ENCODE measurements at regions not wholly inside any gene's neighbourhood (a gene's known extent, or its start where the extent isn't known, plus 50 kb on each side); places are given as distances from the start of the nearest gene placed in this dataset.

DNA sequence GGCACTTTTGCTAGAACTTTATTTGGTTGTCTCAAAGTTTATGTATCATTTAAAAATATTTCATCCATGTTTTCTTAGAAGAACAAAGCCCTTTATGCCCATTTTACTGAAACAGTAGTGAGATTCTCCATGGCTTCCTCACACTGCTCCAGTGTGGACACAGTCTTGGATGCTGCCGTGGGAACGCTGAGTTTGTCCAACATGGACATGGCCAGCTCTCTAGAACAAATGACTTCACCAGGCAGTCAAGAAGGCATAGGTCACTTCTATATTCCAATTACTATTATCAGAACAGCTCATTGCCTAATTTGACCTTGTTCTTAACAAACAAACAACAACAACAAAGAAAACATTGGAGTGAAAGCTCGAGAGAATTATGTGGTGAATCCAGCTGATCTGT lies 414.1 kb upstream of the ID2 start:
- H3K36me3 ChIP-seq (ENCODE audit: control insufficient read depth, low read length), result no peaks in the 10 kb centered on the region
- H3K79me2 ChIP-seq (ENCODE audit: control insufficient read depth, low read length), result no peaks in the 10 kb centered on the region
- no peaks in the 10 kb centered on the region for H4K20me1 ChIP-seq (ENCODE audit: control insufficient read depth, insufficient read depth, low read depth, low read length)
- H3K27me3 ChIP-seq (ENCODE audit: control insufficient read depth, low read length), result no peaks in the 10 kb centered on the region
- no peaks in the 10 kb centered on the region for H3K9me3 ChIP-seq (ENCODE audit: control insufficient read depth, insufficient read depth, low read length)
- peaks cover 15% of the 10 kb centered on the region for H3K4me1 ChIP-seq (ENCODE audit: control insufficient read depth, low read length)
- no peak overlapping the region for H3K4me2 ChIP-seq (ENCODE audit: low read length)
- H3F3A ChIP-seq (ENCODE audit: control insufficient read depth, insufficient read depth), result no peaks in the 10 kb centered on the region
- H3K4me3 ChIP-seq (ENCODE audit: low read length), result no peak overlapping the region
- no peaks in the 10 kb centered on the region for H3K9me2 ChIP-seq (replicated peaks; ENCODE audit: control insufficient read depth, low read length)
- TF ChIP-seq, protein P1, sequence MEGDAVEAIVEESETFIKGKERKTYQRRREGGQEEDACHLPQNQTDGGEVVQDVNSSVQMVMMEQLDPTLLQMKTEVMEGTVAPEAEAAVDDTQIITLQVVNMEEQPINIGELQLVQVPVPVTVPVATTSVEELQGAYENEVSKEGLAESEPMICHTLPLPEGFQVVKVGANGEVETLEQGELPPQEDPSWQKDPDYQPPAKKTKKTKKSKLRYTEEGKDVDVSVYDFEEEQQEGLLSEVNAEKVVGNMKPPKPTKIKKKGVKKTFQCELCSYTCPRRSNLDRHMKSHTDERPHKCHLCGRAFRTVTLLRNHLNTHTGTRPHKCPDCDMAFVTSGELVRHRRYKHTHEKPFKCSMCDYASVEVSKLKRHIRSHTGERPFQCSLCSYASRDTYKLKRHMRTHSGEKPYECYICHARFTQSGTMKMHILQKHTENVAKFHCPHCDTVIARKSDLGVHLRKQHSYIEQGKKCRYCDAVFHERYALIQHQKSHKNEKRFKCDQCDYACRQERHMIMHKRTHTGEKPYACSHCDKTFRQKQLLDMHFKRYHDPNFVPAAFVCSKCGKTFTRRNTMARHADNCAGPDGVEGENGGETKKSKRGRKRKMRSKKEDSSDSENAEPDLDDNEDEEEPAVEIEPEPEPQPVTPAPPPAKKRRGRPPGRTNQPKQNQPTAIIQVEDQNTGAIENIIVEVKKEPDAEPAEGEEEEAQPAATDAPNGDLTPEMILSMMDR (IDR thresholded peaks at IDR 0.05; ENCODE audit: low read depth, low read length, poor library complexity, severe bottlenecking), result no peak
- no peak for TF ChIP-seq EZH2phosphoT487 (IDR thresholded peaks at IDR 0.05; ENCODE audit: borderline replicate concordance, low read length)
- no peak overlapping the region for H3K27ac ChIP-seq (ENCODE audit: low read depth, low read length)

DNA sequence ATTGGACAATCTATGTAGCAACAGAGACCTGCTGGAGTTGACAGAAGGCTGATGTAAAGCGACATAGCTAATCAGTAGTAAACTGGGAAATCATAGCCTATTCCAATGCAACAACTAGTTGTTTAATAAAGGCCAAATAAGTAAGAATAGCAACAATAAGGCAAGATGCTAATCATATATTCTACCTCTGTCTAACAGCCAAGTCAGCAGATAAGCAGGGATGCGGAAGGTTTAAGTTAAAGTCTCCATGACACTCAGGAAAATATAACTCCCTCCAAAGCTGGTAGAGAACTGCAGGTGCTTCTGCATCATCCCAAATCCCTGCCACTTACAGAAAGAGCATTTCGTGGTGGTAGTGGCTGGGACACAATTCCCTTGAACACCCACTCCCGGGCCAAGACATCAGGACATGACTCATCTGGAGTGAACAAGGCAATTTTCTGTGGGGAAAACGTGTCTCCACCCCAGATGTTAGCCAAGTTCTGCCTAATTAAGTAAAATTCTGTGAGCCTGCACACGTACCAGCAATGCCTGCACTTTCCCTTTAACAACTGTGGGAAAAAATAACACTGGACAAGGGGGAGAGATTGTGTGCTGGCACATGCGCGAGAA lies 413.6 kb upstream of the ID2 start:
- no peaks in the 10 kb centered on the region for H3K9me3 ChIP-seq (ENCODE audit: control insufficient read depth, insufficient read depth, low read length)
- H3K4me2 ChIP-seq (ENCODE audit: low read length), result no peak overlapping the region
- H3K27me3 ChIP-seq (ENCODE audit: control insufficient read depth, low read length), result no peaks in the 10 kb centered on the region
- H4K20me1 ChIP-seq (ENCODE audit: control insufficient read depth, insufficient read depth, low read depth, low read length), result no peaks in the 10 kb centered on the region
- no peaks in the 10 kb centered on the region for H3K79me2 ChIP-seq (ENCODE audit: control insufficient read depth, low read length)
- no peak overlapping the region for H3K4me3 ChIP-seq (ENCODE audit: low read length)
- H3K4me1 ChIP-seq (ENCODE audit: control insufficient read depth, low read length), result peaks cover 15% of the 10 kb centered on the region
- no peaks in the 10 kb centered on the region for H3K36me3 ChIP-seq (ENCODE audit: control insufficient read depth, low read length)
- no peak for TF ChIP-seq EZH2phosphoT487 (IDR thresholded peaks at IDR 0.05; ENCODE audit: borderline replicate concordance, low read length)
- TF ChIP-seq, protein P1 (IDR thresholded peaks at IDR 0.05; ENCODE audit: low read depth, low read length, poor library complexity, severe bottlenecking), result no peak
- H3K9me2 ChIP-seq (replicated peaks; ENCODE audit: control insufficient read depth, low read length), result no peaks in the 10 kb centered on the region
- no peaks in the 10 kb centered on the region for H3F3A ChIP-seq (ENCODE audit: control insufficient read depth, insufficient read depth)
- H3K27ac ChIP-seq (ENCODE audit: low read depth, low read length), result no peak overlapping the region

DNA sequence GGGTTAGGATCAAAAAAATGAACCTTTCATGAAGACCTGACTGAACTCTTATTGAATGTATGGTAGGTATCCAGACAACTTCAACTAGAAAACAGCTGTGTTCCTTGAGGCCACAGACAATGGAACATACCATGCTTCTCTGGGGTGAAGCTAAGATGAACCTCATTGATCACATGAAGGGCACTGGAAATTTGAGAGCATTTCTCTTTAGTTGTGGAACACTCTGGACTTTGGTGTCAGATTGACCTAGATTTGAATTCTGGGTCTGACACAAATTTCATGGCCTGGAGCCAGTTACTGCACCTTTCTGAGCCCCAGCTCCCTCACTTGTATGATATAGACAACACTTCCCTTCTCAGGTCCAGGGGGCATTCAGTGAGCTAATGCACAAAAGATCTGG lies 411.2 kb upstream of the ID2 start:
- 0 out of 2 replicates have a peak, but pooled peaks cover under 1% of the 10 kb centered on the region for H3K9me3 ChIP-seq (ENCODE audit: control insufficient read depth, insufficient read depth, low read length)
- TF ChIP-seq, protein P1 (IDR thresholded peaks at IDR 0.05; ENCODE audit: low read depth, low read length, poor library complexity, severe bottlenecking), result no peak
- TF ChIP-seq EZH2phosphoT487 (IDR thresholded peaks at IDR 0.05; ENCODE audit: borderline replicate concordance, low read length), result no peak
- H3K4me3 ChIP-seq (ENCODE audit: low read length), result no peak overlapping the region
- no peaks in the 10 kb centered on the region for H4K20me1 ChIP-seq (ENCODE audit: control insufficient read depth, insufficient read depth, low read depth, low read length)
- H3K36me3 ChIP-seq (ENCODE audit: control insufficient read depth, low read length), result no peaks in the 10 kb centered on the region
- H3K4me1 ChIP-seq (ENCODE audit: control insufficient read depth, low read length), result peaks cover 15% of the 10 kb centered on the region
- no peaks in the 10 kb centered on the region for H3K27me3 ChIP-seq (ENCODE audit: control insufficient read depth, low read length)
- H3K9me2 ChIP-seq (replicated peaks; ENCODE audit: control insufficient read depth, low read length), result no peaks in the 10 kb centered on the region
- no peak overlapping the region for H3K27ac ChIP-seq (ENCODE audit: low read depth, low read length)
- H3K4me2 ChIP-seq (ENCODE audit: low read length), result no peak overlapping the region
- no peaks in the 10 kb centered on the region for H3K79me2 ChIP-seq (ENCODE audit: control insufficient read depth, low read length)
- no peaks in the 10 kb centered on the region for H3F3A ChIP-seq (ENCODE audit: control insufficient read depth, insufficient read depth)

Measured in DOHH2 (cell line).